Hematopoietic multipotent progenitor cell treated with erythropoietin and hydrocortisone succinate and interleukin-3 and kit ligand, for 4 days (in vitro differentiated cells): ENCODE measurements at regions not wholly inside any gene's neighbourhood (a gene's known extent, or its start where the extent isn't known, plus 50 kb on each side); places are given as distances from the start of the nearest gene placed in this dataset.
"Not testable (repeated sequence)": the region's sequence is repeated elsewhere in the genome, so short reads cannot be mapped to it uniquely, and the experiment has no call there.

Source experiments
- DNase-seq: peaks from one replicate; pipeline ENCODE4 v3.0.0-alpha.2; 2015

- no peak for DNase-seq
These were observed 153.2 kb downstream of the CTTN start for GRCh38 chr11:70551351-70552166.

- no peak for DNase-seq
These were observed 154.1 kb downstream of the CTTN start for GRCh38 chr11:70552167-70553150.

GRCh38 chr11:70555078-70555477 is 156.7 kb downstream of the CTTN start:
- no peak for DNase-seq

- DNase-seq: no peak
These were observed 158.8 kb downstream of the CTTN start for GRCh38 chr11:70556884-70557741.

GRCh38 chr11:70557742-70558485 is 159.6 kb downstream of the CTTN start:
- DNase-seq: no peak

GRCh38 chr11:70558681-70559080 is 160.4 kb downstream of the CTTN start:
- DNase-seq: no peak

- DNase-seq: no peak
These were observed 161.2 kb downstream of the CTTN start for GRCh38 chr11:70559516-70559915.

- not testable (repeated sequence) for DNase-seq
These were observed 162.3 kb downstream of the CTTN start for GRCh38 chr11:70560621-70561020.

- no peak for DNase-seq
These were observed 168.6 kb downstream of the CTTN start for GRCh38 chr11:70566768-70567530.

GRCh38 chr11:70567680-70568034 is 169.3 kb downstream of the CTTN start:
- no peak for DNase-seq

GRCh38 chr11:70568035-70568813 is 169.9 kb downstream of the CTTN start:
- peak; percentile 50 for DNase-seq

GRCh38 chr11:70568814-70569617 is 170.7 kb downstream of the CTTN start:
- DNase-seq: no peak

GRCh38 chr11:70569618-70569890 is 171.2 kb downstream of the CTTN start:
- DNase-seq: no peak

- no peak for DNase-seq
These were observed 171.8 kb downstream of the CTTN start for GRCh38 chr11:70569996-70570692.

GRCh38 chr11:70570693-70571395 is 172.5 kb downstream of the CTTN start:
- DNase-seq: no peak

GRCh38 chr11:70572974-70573260 is 174.6 kb downstream of the CTTN start:
- DNase-seq: no peak

GRCh38 chr11:70573701-70574151 is 175.4 kb downstream of the CTTN start:
- no peak for DNase-seq

GRCh38 chr11:70574725-70575347 is 176.5 kb downstream of the CTTN start:
- no peak for DNase-seq
